ENCODE measurements at regions not wholly inside any gene's neighbourhood (a gene's known extent, or its start where the extent isn't known, plus 50 kb on each side); places are given as distances from the start of the nearest gene placed in this dataset.

GRCh38 chr1:4045397-4046010 lies 145.4 kb upstream of the C1orf174 start:
- no peak for DNase-seq (ENCODE audit: low read depth)

GRCh38 chr1:4046836-4047461 lies 146.9 kb upstream of the C1orf174 start:
- no peak for DNase-seq (ENCODE audit: low read depth)

GRCh38 chr1:4047666-4048065 lies 147.6 kb upstream of the C1orf174 start:
- no peak for DNase-seq (ENCODE audit: low read depth)

- no peak for DNase-seq (ENCODE audit: low read depth)
These were observed 148.0 kb upstream of the C1orf174 start for GRCh38 chr1:4048076-4048475.

- DNase-seq (ENCODE audit: low read depth), result no peak
These were observed 148.8 kb upstream of the C1orf174 start for GRCh38 chr1:4048921-4049320.

- no peak for DNase-seq (ENCODE audit: low read depth)
These were observed 150.9 kb upstream of the C1orf174 start for GRCh38 chr1:4050998-4051397.

GRCh38 chr1:4052657-4053056 lies 152.6 kb upstream of the C1orf174 start:
- DNase-seq (ENCODE audit: low read depth), result no peak

- no peak for DNase-seq (ENCODE audit: low read depth)
These were observed 153.2 kb upstream of the C1orf174 start for GRCh38 chr1:4053160-4053748.

GRCh38 chr1:4053774-4054173 lies 153.7 kb upstream of the C1orf174 start:
- no peak for DNase-seq (ENCODE audit: low read depth)

GRCh38 chr1:4055294-4055967 lies 155.4 kb upstream of the C1orf174 start:
- no peak for DNase-seq (ENCODE audit: low read depth)

GRCh38 chr1:4056422-4056821 lies 156.3 kb upstream of the C1orf174 start:
- DNase-seq (ENCODE audit: low read depth), result no peak

- DNase-seq (ENCODE audit: low read depth), result no peak
These were observed 156.9 kb upstream of the C1orf174 start for GRCh38 chr1:4056989-4057388.

- no peak for DNase-seq (ENCODE audit: low read depth)
These were observed 157.5 kb upstream of the C1orf174 start for GRCh38 chr1:4057603-4058002.

- DNase-seq (ENCODE audit: low read depth), result no peak
These were observed 158.1 kb upstream of the C1orf174 start for GRCh38 chr1:4058122-4058521.

GRCh38 chr1:4058706-4059105 lies 158.6 kb upstream of the C1orf174 start:
- DNase-seq (ENCODE audit: low read depth), result no peak

- DNase-seq (ENCODE audit: low read depth), result no peak
These were observed 159.2 kb upstream of the C1orf174 start for GRCh38 chr1:4059270-4059669.

- DNase-seq (ENCODE audit: low read depth), result no peak
These were observed 160.8 kb upstream of the C1orf174 start for GRCh38 chr1:4060850-4061249.

- DNase-seq (ENCODE audit: low read depth), result no peak
These were observed 161.5 kb upstream of the C1orf174 start for GRCh38 chr1:4061521-4062031.

GRCh38 chr1:4062041-4062440 lies 162.0 kb upstream of the C1orf174 start:
- DNase-seq (ENCODE audit: low read depth), result no peak

GRCh38 chr1:4062560-4062959 lies 162.5 kb upstream of the C1orf174 start:
- no peak for DNase-seq (ENCODE audit: low read depth)

- no peak for DNase-seq (ENCODE audit: low read depth)
These were observed 162.9 kb upstream of the C1orf174 start for GRCh38 chr1:4062992-4063391.

- DNase-seq (ENCODE audit: low read depth), result no peak
These were observed 163.4 kb upstream of the C1orf174 start for GRCh38 chr1:4063516-4063915.
